Thoracic aorta (tissue), 2 donors: ENCODE measurements at regions not wholly inside any gene's neighbourhood (a gene's known extent, or its start where the extent isn't known, plus 50 kb on each side); places are given as distances from the start of the nearest gene placed in this dataset.

Experiments
- ATAC-seq: fragments of 150-250 bp; one replicate; pipeline ENCODE4 v1.8.0; 2017; ENCODE audit warnings: low read depth; ENCODE audit not compliant: insufficient number of reproducible peaks, low FRiP score
- DNase-seq: peaks from one replicate; pipeline ENCODE4 v3.0.0-alpha.2; 2020; ENCODE audit warnings: low spot score
- H3K27ac ChIP-seq, 2 donors: fragments of 200-600 bp; sonication (generic); 1 replicate in 1 of 2; 2 replicates in 1 of 2; pipeline ENCODE4 v1.5.1; 2016; ENCODE audit warnings: mild to moderate bottlenecking in 2 of 2, moderate library complexity in 2 of 2
- H3K27me3 ChIP-seq: fragments of 200-600 bp; sonication (generic); replicated peaks from 2 replicates; pipeline ENCODE4 v1.6.0; 2016; ENCODE audit warnings: mild to moderate bottlenecking; ENCODE audit not compliant: insufficient read depth
- H3K36me3 ChIP-seq: fragments of 200-600 bp; sonication (generic); one replicate; pipeline ENCODE4 v1.5.1; 2016
- H3K4me1 ChIP-seq, 2 donors: fragments of 200-600 bp; sonication (generic); 1 replicate in 1 of 2; 2 replicates in 1 of 2; pipeline versions ENCODE4 v1.5.1 to v1.6.0; 2016; ENCODE audit warnings: low read depth in 2 of 2, mild to moderate bottlenecking in 1 of 2; ENCODE audit not compliant: control insufficient read depth in 1 of 2
- H3K4me3 ChIP-seq: fragments of 200-600 bp; sonication (generic); 2 replicates; pipeline ENCODE4 v1.5.1; 2016; ENCODE audit warnings: mild to moderate bottlenecking
- H3K9me3 ChIP-seq: fragments of 200-600 bp; sonication (generic); 2 replicates; pipeline ENCODE4 v1.5.1; 2016
- TF ChIP-seq, protein P1 (sequence below): fragments of 200-600 bp; sonication (generic); IDR thresholded peaks from one replicate; pipeline ENCODE4 v1.5.1; 2019; ENCODE audit warnings: antibody characterized with exemption

DNA sequence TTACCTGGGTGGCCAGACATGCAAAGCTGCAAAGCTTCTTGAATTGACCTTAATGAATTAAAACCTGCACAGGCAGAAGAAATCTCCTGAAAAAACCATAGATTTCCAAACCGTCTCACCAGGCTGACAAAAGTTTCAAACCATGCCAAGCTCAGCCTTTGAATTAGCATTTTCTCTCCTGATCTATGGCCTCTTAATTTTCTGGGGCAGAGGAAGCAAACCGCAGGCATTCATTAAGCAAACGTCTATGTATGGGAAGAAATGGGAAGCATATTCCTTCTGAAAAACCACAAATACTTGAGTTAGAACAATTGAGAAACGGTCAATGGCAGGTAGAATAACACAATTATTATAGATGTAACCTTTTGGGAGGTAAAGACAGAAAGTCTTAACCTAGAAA lies 500.2 kb upstream of the NR2F2 start:
- ATAC-seq (no peak), DNase-seq (no peak)
- Histone ChIP-seq H3K27me3 (no peaks in the 10 kb centered on the region), H3K4me3 (no peak overlapping the region), H3K9me3 (no peaks in the 10 kb centered on the region), H3K36me3 (no peaks in the 10 kb centered on the region), H3K4me1 (peaks cover 0 to 4% of the 10 kb centered on the region in 2 donors), H3K27ac (no peak overlapping the region)
- TF ChIP-seq, protein P1, sequence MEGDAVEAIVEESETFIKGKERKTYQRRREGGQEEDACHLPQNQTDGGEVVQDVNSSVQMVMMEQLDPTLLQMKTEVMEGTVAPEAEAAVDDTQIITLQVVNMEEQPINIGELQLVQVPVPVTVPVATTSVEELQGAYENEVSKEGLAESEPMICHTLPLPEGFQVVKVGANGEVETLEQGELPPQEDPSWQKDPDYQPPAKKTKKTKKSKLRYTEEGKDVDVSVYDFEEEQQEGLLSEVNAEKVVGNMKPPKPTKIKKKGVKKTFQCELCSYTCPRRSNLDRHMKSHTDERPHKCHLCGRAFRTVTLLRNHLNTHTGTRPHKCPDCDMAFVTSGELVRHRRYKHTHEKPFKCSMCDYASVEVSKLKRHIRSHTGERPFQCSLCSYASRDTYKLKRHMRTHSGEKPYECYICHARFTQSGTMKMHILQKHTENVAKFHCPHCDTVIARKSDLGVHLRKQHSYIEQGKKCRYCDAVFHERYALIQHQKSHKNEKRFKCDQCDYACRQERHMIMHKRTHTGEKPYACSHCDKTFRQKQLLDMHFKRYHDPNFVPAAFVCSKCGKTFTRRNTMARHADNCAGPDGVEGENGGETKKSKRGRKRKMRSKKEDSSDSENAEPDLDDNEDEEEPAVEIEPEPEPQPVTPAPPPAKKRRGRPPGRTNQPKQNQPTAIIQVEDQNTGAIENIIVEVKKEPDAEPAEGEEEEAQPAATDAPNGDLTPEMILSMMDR, result no peak

DNA sequence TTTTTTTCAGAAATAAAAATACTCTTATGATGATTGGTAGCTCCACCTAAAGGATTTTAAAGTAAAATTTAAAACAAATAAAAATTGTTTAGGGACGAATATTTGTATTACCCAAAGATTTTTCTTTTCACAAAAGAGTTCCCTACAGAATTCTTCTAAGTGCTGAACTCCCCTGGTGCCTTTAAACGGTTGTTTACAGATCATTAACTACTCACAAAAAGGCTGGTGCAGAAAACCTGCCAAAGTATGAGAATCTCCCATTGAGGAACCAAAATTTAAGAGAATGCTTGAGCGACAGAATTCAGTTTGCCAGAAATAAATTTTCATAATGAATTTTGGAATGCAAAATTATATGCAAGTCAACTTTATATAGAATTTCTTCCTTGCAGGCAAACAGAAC lies 497.8 kb upstream of the NR2F2 start:
- Histone ChIP-seq H3K36me3 (no peaks in the 10 kb centered on the region), H3K4me3 (no peak overlapping the region), H3K27ac (no peak overlapping the region), H3K27me3 (no peaks in the 10 kb centered on the region), H3K4me1 (no peaks in the 10 kb centered on the region), H3K9me3 (no peaks in the 10 kb centered on the region)
- no peak for DNase-seq
- no peak for ATAC-seq
- TF ChIP-seq, protein P1, result no peak

DNA sequence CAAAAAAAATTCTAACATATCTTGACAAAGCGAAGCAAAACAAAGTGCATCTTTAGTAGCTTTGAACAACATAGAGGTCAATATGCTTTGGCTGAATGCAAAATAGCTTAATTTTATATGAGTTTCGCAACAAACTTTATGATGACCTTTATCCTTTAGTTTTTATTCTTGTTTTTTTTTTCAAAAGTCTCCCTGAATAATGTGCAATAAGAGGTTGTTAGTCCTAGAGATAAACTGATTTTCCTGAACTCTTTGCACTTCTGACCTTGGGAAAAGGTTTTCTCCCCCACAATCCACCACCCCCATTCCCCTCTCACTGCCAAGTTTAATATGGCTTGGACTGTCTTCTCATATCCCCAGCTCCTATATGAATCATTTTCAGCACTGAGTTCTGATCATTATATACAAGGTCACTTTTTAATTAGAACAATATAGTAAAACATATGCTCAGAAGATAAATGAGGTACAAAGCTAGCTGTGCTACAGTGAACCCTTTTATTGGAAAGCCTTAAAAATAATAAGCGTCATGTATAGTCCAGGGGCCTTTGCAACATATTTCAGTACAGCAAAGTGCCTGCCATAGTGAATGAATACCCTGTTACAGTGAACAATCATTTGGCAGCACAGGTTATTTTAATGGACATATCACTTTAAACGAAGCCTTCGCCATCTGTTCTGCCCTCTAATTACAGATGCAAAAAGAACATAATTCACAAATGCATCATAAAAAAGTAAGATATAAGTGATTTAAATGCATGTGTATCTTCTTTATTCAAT lies 496.3 kb upstream of the NR2F2 start:
- H3K27me3 ChIP-seq, result no peaks in the 10 kb centered on the region
- DNase-seq, result no peak
- H3K9me3 ChIP-seq, result no peaks in the 10 kb centered on the region
- peaks cover 0 to 3% of the 10 kb centered on the region in 2 donors for H3K4me1 ChIP-seq
- no peaks in the 10 kb centered on the region for H3K36me3 ChIP-seq
- no peak for ATAC-seq
- TF ChIP-seq, protein P1, result no peak
- H3K27ac ChIP-seq, result no peak overlapping the region
- H3K4me3 ChIP-seq, result no peak overlapping the region

DNA sequence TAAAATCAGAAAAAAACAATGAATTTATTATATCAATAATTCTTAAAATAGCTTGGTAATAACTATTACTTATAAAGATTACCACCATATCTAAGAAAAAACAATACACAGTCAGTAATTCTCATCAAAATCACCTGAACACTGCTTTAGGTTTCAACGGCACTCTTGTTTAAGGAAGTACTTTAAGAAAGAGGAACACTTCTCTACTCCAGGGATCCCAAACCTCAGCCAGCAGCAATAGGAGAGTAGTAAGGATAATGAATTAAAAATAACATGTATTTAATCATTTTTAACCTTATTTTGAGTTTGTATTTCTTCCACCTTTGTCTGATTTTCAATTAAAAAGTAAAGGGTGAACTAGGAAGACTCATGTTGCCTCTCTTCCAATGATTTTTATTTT lies 494.0 kb upstream of the NR2F2 start:
- no peak for DNase-seq
- Histone ChIP-seq H3K9me3 (no peaks in the 10 kb centered on the region), H3K27me3 (no peaks in the 10 kb centered on the region), H3K4me3 (no peak overlapping the region), H3K36me3 (no peaks in the 10 kb centered on the region), H3K4me1 (peaks cover 3 to 9% of the 10 kb centered on the region in 2 donors), H3K27ac (no peak overlapping the region)
- ATAC-seq, result no peak
- TF ChIP-seq, protein P1, result no peak

DNA sequence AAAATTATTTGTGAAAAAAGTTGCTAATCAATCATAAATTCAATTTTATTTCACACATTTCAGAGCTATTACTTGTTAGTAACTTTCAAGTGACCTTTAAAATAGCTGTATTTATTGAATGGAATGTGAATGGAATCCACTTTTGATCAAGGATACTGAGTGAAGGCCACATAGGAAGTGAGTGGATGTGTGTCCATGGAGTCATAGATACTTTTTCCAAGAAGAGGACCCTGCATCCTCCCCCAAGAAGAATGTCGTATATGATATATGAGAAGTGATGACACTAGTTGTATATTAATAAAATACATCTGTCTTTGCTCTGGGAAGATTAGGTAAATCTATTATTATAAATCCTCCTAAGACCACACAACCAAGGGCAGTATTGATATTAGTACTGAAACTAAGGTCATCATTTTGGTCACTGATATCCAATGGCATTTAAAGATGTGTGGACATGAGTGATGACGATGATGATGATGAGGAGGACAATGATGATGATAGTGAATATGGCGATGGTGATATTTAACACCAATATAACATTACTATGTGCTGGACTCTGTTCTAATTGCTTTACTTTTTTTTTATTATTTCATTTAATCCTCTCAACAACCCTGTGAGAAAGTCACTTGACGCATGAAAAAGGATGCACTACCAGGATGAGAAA lies 493.0 kb upstream of the NR2F2 start:
- DNase-seq, result no peak
- no peak for ATAC-seq
- H3K9me3 ChIP-seq, result no peaks in the 10 kb centered on the region
- peaks cover 3 to 9% of the 10 kb centered on the region in 2 donors for H3K4me1 ChIP-seq
- no peaks in the 10 kb centered on the region for H3K27me3 ChIP-seq
- H3K4me3 ChIP-seq, result no peak overlapping the region
- TF ChIP-seq, protein P1, result no peak
- no peak overlapping the region for H3K27ac ChIP-seq
- H3K36me3 ChIP-seq, result no peaks in the 10 kb centered on the region
